A549 (cell line): ENCODE measurements at regions not wholly inside any gene's neighbourhood (a gene's known extent, or its start where the extent isn't known, plus 50 kb on each side); places are given as distances from the start of the nearest gene placed in this dataset.
"Not testable (repeated sequence)": the region's sequence is repeated elsewhere in the genome, so short reads cannot be mapped to it uniquely, and the experiment has no call there.

Experiments used
- ATAC-seq, 2 experiments: fragments of 200-7000 bp in 1 of 2; fragments of >200 bp in 1 of 2; cut with Nextera tagmentation in 1 of 2; cut with Tn5 transposase in 1 of 2; 3 replicates each; pipeline versions ENCODE4 v1.8.0 to v1.9.1; 2018 to 2020; ENCODE audit warnings: mild to moderate bottlenecking in 1 of 2, moderate library complexity in 1 of 2
- CTCF ChIA-PET: fragments of 300-600 bp; sonication (Branson Sonifier 250); formaldehyde crosslinking; extraction: SDS; loops from one replicate; lab custom pipeline; 2021; ENCODE audit warnings: antibody characterized with exemption, inconsistent platforms; lab: Yijun Ruan, JAX
- POLR2A ChIA-PET: fragments of 350-600 bp; formaldehyde crosslinking; extraction: SDS; loops from one replicate; lab custom pipeline; 2021; ENCODE audit warnings: antibody characterized with exemption, inconsistent platforms; lab: Yijun Ruan, JAX
- DNase-seq, 2 experiments: peaks; one replicate each; pipeline versions ENCODE4 v3.0.0 to v3.0.0-alpha.2; 2011 to 2016; ENCODE audit warnings: low read depth in 1 of 2, low spot score in 1 of 2
- FAIRE-seq: peaks from 2 replicates; lab custom pipeline; 2011; peaks lifted over from hg19 to GRCh38; lab: Jason Lieb, UNC
- H3K27ac ChIP-seq, 2 experiments: fragments of >200 bp; sonication (Bioruptor Twin); formaldehyde crosslinking; 3 replicates each; pipeline ENCODE4 v1.5.1; 2016 to 2017
- H3K4me1 ChIP-seq: fragments of >200 bp; sonication (Bioruptor Twin); formaldehyde crosslinking; 3 replicates; pipeline ENCODE4 v1.6.1; 2016
- H3K4me2 ChIP-seq: fragments of >200 bp; sonication (Bioruptor Twin); formaldehyde crosslinking; 3 replicates; pipeline ENCODE4 v1.6.1; 2016
- H3K4me3 ChIP-seq: fragments of >200 bp; sonication (Bioruptor Twin); formaldehyde crosslinking; 3 replicates; pipeline ENCODE4 v1.5.1; 2016
- H3K9me3 ChIP-seq: fragments of >200 bp; sonication (Bioruptor Twin); formaldehyde crosslinking; 3 replicates; pipeline ENCODE4 v1.6.1; 2016
- CHD2 ChIP-seq: fragments of 150-350 bp; IDR thresholded peaks from 2 replicates; pipeline ENCODE4 v1.6.1; 2014; ENCODE audit warnings: low read length; ENCODE audit not compliant: partially characterized antibody
- CHD4 ChIP-seq: fragments of 200-600 bp; sonication (generic); IDR thresholded peaks from 2 replicates; pipeline ENCODE4 v1.6.1; 2016; ENCODE audit warnings: antibody characterized with exemption, mild to moderate bottlenecking, borderline replicate concordance
- EP300 ChIP-seq, 2 experiments: fragments of >200 bp; sonication (Bioruptor Twin); formaldehyde crosslinking; IDR thresholded peaks; 2 replicates in 1 of 2; 3 replicates in 1 of 2; pipeline ENCODE4 v1.6.1; 2016 to 2017
- HEYL ChIP-seq: fragments of 250-450 bp; sonication (Bioruptor Pico); IDR thresholded peaks from 2 replicates; pipeline ENCODE4 v1.8.0; 2021; ENCODE audit warnings: mild to moderate bottlenecking, moderate library complexity
- HOXB13 ChIP-seq: fragments of 250-450 bp; sonication (Bioruptor Pico); IDR thresholded peaks from 2 replicates; pipeline ENCODE4 v1.5.0; 2020; ENCODE audit warnings: low read depth, mild to moderate bottlenecking, moderate library complexity
- MAZ ChIP-seq: fragments of 150-350 bp; IDR thresholded peaks from 2 replicates; pipeline ENCODE4 v1.6.1; 2014; ENCODE audit warnings: antibody characterized with exemption, low read depth, low read length, borderline replicate concordance
- POLR2A ChIP-seq: IDR thresholded peaks from 2 replicates; pipeline ENCODE4 v1.6.1; 2012; ENCODE audit warnings: mild to moderate bottlenecking, low read length
- RAD21 ChIP-seq, 2 experiments: fragments of >200 bp in 1 of 2; sonication (Bioruptor Twin) in 1 of 2; formaldehyde crosslinking in 1 of 2; IDR thresholded peaks in 1 of 2; conservative IDR thresholded peaks in 1 of 2; 2 replicates in 1 of 2; 3 replicates in 1 of 2; pipeline ENCODE4 v1.6.1; 2012 to 2018; ENCODE audit warnings: inconsistent platforms in 1 of 2
- RARB ChIP-seq: fragments of 250-450 bp; sonication (Bioruptor Pico); IDR thresholded peaks from 2 replicates; pipeline ENCODE4 v1.8.0; 2021; ENCODE audit warnings: mild to moderate bottlenecking, moderate library complexity
- RFX5 ChIP-seq: fragments of 450-650 bp; IDR thresholded peaks from 2 replicates; pipeline ENCODE4 v1.7.1; 2014; ENCODE audit warnings: antibody characterized with exemption, mild to moderate bottlenecking, moderate library complexity
- RNF2 ChIP-seq: fragments of 200-600 bp; sonication (generic); IDR thresholded peaks from 2 replicates; pipeline ENCODE4 v1.6.1; 2016; ENCODE audit warnings: low read depth, mild to moderate bottlenecking, antibody characterized with exemption, moderate library complexity, borderline replicate concordance
- ZNF302 ChIP-seq: fragments of 250-450 bp; sonication (Bioruptor Pico); IDR thresholded peaks from 2 replicates; pipeline ENCODE4 v1.9.0; 2021; ENCODE audit warnings: inconsistent platforms, mild to moderate bottlenecking, moderate library complexity
- WGBS: methylation state at CpG from one replicate; pipeline ENCODE4 v1.1.6; 2017; ENCODE audit errors: missing lambda C conversion rate; 5-methylcytosine and 5-hydroxymethylcytosine counted together
- TF ChIP-seq, protein P1 (sequence below): fragments of 250-450 bp; sonication (Bioruptor Pico); IDR thresholded peaks from 2 replicates; pipeline ENCODE4 v1.5.0; 2020; ENCODE audit warnings: low read depth, mild to moderate bottlenecking, moderate library complexity
- TF ChIP-seq, protein P2 (sequence below): fragments of >200 bp; sonication (Bioruptor Twin); formaldehyde crosslinking; IDR thresholded peaks from 3 replicates; pipeline ENCODE4 v1.5.1; 2016
- TF ChIP-seq, protein P3 (sequence below): fragments of >200 bp; sonication (Bioruptor Twin); formaldehyde crosslinking; IDR thresholded peaks from 2 replicates; pipeline ENCODE4 v1.6.1; 2016
- TF ChIP-seq, protein P4 (sequence below): fragments of 250-450 bp; sonication (Bioruptor Pico); IDR thresholded peaks from 2 replicates; pipeline ENCODE4 v1.5.0; 2021; ENCODE audit warnings: mild to moderate bottlenecking, moderate library complexity, borderline replicate concordance
- TF ChIP-seq, protein P5 (sequence below): IDR thresholded peaks from 2 replicates; pipeline ENCODE4 v1.6.1; 2012

DNA sequence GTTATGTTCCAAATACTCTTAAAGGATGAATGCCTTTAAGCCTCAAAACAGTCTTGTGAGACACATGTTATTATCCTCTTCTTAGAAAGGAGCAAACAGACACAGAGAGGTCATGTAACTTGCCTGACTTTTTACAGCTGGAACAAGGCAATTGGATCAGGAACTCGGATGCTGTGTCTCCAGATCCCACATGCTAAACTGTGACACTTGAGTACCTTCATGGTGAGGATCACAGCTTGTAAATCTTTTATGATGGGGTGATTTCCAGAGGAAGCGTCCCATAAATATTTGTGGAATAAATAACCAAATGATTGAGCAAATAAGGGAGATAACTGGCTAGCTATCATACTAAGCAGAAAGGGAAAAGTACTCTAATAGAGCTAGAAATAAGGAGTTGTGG, 171.2 kb downstream of the C11orf91 start:
- FAIRE-seq (no peak), DNase-seq (no peak), ATAC-seq (no peak)
- WGBS, result 71% methylated on average over 2 of the region's 2 CpGs
- CTCF ChIA-PET, result no interaction called here
- Histone ChIP-seq H3K4me1 (peaks cover 15% of the 10 kb centered on the region; the same call in 2 of the 3 replicates), H3K4me2 (no peak overlapping the region), H3K4me3 (no peak overlapping the region), H3K9me3 (0 out of 3 replicates have a peak, but pooled peaks cover 5% of the 10 kb centered on the region), H3K27ac (no peak overlapping the region)
- TF ChIP-seq, protein P1, sequence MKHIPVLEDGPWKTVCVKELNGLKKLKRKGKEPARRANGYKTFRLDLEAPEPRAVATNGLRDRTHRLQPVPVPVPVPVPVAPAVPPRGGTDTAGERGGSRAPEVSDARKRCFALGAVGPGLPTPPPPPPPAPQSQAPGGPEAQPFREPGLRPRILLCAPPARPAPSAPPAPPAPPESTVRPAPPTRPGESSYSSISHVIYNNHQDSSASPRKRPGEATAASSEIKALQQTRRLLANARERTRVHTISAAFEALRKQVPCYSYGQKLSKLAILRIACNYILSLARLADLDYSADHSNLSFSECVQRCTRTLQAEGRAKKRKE, result no peak
- TF ChIP-seq CHD2 (no peak), RARB (no peak)
- POLR2A ChIA-PET, result no interaction called here

DNA sequence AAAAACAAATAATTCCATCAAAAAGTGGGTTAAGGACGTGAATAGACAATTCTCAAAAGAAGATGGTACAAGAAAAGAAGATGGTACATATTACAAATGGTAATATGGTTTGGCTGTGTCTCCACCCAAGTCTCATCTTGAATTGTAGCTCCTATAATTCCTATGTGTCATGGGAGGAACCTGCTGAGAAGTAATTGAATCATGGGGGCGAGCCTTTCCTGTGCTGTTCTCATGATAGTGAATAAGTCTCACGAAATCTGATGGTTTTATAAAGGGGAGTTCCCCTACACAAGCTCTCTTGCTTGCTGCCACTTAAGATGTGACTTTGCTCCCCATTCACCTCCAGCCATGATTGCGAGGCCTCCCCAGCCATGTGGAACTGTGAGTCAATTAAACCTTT, 172.9 kb downstream of the C11orf91 start:
- ATAC-seq, H3K4me3 ChIP-seq, DNase-seq, H3K4me1 ChIP-seq, H3K9me3 ChIP-seq, POLR2A ChIA-PET, H3K4me2 ChIP-seq, H3K27ac ChIP-seq: not testable (repeated sequence)
- CTCF ChIA-PET, result interaction anchor here (0.6 kb wide), 1 partner anchor 293 kb away, joined by 3 read pairs; no protein-coding TSS in a partner anchor
- FAIRE-seq, result peak; percentile 61
- 59% methylated on average over 4 of the region's 4 CpGs for WGBS

DNA sequence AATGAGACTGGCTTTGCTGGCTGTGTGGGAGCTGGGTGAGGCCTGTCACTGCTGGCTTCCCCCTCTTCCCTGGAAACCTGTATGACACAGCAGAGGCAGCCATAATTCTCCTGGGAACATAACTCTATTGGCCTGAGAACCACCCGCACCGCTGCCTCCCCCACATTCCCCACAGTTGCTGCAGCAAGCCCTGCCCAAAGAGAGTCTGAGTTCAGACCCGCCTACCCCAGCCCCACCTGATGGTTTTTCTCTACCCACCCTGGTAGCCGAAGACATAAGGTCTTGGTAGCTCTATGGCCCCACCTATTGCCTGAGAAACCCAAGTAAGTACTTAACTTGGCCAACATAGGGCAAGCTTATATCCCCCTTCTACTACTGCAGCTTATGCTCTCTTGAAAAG, 174.8 kb downstream of the C11orf91 start:
- ChIA-PET CTCF (interaction anchor here (1.2 kb wide), 1 partner anchor 15 kb away, joined by 3 read pairs; no protein-coding TSS in a partner anchor), POLR2A (no interaction called here)
- Histone ChIP-seq H3K4me2 (no peak overlapping the region), H3K27ac (no peak overlapping the region), H3K4me1 (no peaks in the 10 kb centered on the region), H3K9me3 (0 out of 3 replicates have a peak, but pooled peaks cover 5% of the 10 kb centered on the region), H3K4me3 (no peak overlapping the region)
- ATAC-seq, result no peak
- TF ChIP-seq ZNF302 (CRISPR knock-in tag), result no peak
- no peak for TF ChIP-seq RAD21 (conservative IDR thresholded peaks at IDR 0.05 in 1 of 2, IDR thresholded peaks at IDR 0.05 in 1 of 2)
- TF ChIP-seq, protein P2, sequence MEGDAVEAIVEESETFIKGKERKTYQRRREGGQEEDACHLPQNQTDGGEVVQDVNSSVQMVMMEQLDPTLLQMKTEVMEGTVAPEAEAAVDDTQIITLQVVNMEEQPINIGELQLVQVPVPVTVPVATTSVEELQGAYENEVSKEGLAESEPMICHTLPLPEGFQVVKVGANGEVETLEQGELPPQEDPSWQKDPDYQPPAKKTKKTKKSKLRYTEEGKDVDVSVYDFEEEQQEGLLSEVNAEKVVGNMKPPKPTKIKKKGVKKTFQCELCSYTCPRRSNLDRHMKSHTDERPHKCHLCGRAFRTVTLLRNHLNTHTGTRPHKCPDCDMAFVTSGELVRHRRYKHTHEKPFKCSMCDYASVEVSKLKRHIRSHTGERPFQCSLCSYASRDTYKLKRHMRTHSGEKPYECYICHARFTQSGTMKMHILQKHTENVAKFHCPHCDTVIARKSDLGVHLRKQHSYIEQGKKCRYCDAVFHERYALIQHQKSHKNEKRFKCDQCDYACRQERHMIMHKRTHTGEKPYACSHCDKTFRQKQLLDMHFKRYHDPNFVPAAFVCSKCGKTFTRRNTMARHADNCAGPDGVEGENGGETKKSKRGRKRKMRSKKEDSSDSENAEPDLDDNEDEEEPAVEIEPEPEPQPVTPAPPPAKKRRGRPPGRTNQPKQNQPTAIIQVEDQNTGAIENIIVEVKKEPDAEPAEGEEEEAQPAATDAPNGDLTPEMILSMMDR, result no peak
- TF ChIP-seq, protein P1, result no peak
- TF ChIP-seq RFX5, result no peak
- TF ChIP-seq POLR2A, result no peak
- TF ChIP-seq CHD2, result no peak
- TF ChIP-seq, protein P3, sequence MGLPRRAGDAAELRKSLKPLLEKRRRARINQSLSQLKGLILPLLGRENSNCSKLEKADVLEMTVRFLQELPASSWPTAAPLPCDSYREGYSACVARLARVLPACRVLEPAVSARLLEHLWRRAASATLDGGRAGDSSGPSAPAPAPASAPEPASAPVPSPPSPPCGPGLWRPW, result no peak
- TF ChIP-seq CHD4, result no peak
- TF ChIP-seq HEYL (CRISPR knock-in tag), result no peak
- TF ChIP-seq, protein P4, sequence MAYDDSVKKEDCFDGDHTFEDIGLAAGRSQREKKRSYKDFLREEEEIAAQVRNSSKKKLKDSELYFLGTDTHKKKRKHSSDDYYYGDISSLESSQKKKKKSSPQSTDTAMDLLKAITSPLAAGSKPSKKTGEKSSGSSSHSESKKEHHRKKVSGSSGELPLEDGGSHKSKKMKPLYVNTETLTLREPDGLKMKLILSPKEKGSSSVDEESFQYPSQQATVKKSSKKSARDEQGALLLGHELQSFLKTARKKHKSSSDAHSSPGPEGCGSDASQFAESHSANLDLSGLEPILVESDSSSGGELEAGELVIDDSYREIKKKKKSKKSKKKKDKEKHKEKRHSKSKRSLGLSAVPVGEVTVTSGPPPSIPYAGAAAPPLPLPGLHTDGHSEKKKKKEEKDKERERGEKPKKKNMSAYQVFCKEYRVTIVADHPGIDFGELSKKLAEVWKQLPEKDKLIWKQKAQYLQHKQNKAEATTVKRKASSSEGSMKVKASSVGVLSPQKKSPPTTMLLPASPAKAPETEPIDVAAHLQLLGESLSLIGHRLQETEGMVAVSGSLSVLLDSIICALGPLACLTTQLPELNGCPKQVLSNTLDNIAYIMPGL, result no peak
- TF ChIP-seq, protein P5, sequence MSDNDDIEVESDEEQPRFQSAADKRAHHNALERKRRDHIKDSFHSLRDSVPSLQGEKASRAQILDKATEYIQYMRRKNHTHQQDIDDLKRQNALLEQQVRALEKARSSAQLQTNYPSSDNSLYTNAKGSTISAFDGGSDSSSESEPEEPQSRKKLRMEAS, result no peak
- TF ChIP-seq MAZ, result no peak
- no peak for TF ChIP-seq EP300 (IDR thresholded peaks at IDR 0.05)
- TF ChIP-seq RARB, result no peak
- TF ChIP-seq RNF2, result no peak
- no peak for TF ChIP-seq HOXB13 (CRISPR knock-in tag)
- 85% methylated on average over 4 of the region's 4 CpGs for WGBS
- DNase-seq, result no peak
- FAIRE-seq, result no peak
